ENCODE measurements at regions not wholly inside any gene's neighbourhood (a gene's known extent, or its start where the extent isn't known, plus 50 kb on each side); places are given as distances from the start of the nearest gene placed in this dataset.

DNA sequence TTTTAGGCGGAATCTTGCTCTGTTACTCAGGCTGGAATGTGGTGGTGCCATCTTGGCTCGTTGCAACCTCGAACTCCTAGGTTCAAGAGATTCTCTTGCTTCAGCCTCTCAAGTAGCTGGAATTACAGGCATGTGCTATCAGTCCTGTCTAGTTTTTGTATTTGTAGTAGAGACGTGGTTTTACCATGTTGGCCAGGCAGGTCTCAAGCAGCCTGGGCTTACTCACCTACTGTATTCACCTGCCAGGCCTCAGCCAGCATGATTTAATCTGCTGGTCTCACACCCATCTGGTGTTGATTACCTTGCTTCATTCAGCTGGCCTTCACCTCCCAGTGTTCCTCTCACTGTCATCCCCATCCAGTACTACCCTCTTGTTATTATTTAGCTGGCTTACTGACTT lies 102.0 kb downstream of the IL12A start:
- Histone ChIP-seq H3K4me3 (ENCODE audit: low read depth in 1 of 3, low read length in 3 of 3) (no peak overlapping the region), H3K9me3 (ENCODE audit: control insufficient read depth in 4 of 4, low read length in 3 of 4) (no peaks in the 10 kb centered on the region), H3K36me3 (ENCODE audit: control insufficient read depth in 4 of 4, insufficient read depth in 3 of 4, low read depth in 1 of 4, low read length in 3 of 4) (no peaks in the 10 kb centered on the region), H3K4me1 (ENCODE audit: control insufficient read depth in 4 of 4, insufficient read depth in 4 of 4, low read length in 3 of 4) (peaks cover 0 to 10% (median 8%) of the 10 kb centered on the region in 4 donors), H3K27ac (ENCODE audit: low read depth in 1 of 2, low read length in 2 of 2) (no peak overlapping the region), H3K27me3 (ENCODE audit: control insufficient read depth in 4 of 4, insufficient read depth in 4 of 4, low read length in 3 of 4) (no peaks in the 10 kb centered on the region), H3K9ac (ENCODE audit: low read depth in 1 of 2, low read length in 2 of 2) (no peak overlapping the region)
- TF ChIP-seq JUND (IDR thresholded peaks at IDR 0.05) (no peak), HNF4A (conservative IDR thresholded peaks at IDR 0.05) (no peak), CTCF (IDR thresholded peaks at IDR 0.05; ENCODE audit: low read depth, low read length, missing input control) (no peak), RAD21 (IDR thresholded peaks at IDR 0.05) (no peak), EGR1 (IDR thresholded peaks at IDR 0.05; ENCODE audit: low read depth in 2 of 2) (no peak), RXRA (IDR thresholded peaks at IDR 0.05) (no peak), GABPA (IDR thresholded peaks at IDR 0.05 in 1 of 2, conservative IDR thresholded peaks at IDR 0.05 in 1 of 2) (no peak)
- TF ChIP-seq, protein P1, sequence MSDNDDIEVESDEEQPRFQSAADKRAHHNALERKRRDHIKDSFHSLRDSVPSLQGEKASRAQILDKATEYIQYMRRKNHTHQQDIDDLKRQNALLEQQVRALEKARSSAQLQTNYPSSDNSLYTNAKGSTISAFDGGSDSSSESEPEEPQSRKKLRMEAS (IDR thresholded peaks at IDR 0.05), result no peak
- TF ChIP-seq, protein P2, sequence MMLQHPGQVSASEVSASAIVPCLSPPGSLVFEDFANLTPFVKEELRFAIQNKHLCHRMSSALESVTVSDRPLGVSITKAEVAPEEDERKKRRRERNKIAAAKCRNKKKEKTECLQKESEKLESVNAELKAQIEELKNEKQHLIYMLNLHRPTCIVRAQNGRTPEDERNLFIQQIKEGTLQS (IDR thresholded peaks at IDR 0.05), result no peak
- TF ChIP-seq, protein P3, sequence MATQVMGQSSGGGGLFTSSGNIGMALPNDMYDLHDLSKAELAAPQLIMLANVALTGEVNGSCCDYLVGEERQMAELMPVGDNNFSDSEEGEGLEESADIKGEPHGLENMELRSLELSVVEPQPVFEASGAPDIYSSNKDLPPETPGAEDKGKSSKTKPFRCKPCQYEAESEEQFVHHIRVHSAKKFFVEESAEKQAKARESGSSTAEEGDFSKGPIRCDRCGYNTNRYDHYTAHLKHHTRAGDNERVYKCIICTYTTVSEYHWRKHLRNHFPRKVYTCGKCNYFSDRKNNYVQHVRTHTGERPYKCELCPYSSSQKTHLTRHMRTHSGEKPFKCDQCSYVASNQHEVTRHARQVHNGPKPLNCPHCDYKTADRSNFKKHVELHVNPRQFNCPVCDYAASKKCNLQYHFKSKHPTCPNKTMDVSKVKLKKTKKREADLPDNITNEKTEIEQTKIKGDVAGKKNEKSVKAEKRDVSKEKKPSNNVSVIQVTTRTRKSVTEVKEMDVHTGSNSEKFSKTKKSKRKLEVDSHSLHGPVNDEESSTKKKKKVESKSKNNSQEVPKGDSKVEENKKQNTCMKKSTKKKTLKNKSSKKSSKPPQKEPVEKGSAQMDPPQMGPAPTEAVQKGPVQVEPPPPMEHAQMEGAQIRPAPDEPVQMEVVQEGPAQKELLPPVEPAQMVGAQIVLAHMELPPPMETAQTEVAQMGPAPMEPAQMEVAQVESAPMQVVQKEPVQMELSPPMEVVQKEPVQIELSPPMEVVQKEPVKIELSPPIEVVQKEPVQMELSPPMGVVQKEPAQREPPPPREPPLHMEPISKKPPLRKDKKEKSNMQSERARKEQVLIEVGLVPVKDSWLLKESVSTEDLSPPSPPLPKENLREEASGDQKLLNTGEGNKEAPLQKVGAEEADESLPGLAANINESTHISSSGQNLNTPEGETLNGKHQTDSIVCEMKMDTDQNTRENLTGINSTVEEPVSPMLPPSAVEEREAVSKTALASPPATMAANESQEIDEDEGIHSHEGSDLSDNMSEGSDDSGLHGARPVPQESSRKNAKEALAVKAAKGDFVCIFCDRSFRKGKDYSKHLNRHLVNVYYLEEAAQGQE (IDR thresholded peaks at IDR 0.05), result no peak
- 98% methylated on average over 4 of the region's 4 CpGs for WGBS
- DNase-seq (ENCODE audit: low spot score), result no peak

DNA sequence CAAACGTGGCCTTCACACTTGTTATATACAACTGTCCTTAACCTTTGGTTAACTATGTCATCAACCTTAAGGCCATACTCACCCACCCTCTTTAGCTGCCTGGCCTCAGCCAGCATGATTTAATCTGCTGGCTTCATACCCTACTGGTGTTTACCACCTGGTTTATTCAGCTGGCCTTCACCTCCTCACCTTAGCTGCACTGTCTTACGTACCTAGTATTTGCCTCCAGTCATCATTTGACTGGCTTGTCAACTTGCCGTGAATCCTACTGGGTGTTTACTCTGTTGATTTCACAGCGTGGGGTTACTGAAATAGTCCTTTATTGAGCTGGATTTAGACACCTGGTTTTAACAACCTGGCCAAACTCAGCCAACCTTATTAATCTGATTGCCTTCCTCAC lies 102.8 kb downstream of the IL12A start:
- WGBS, result 66% methylated on average over 4 of the region's 4 CpGs
- Histone ChIP-seq H3K27me3 (ENCODE audit: control insufficient read depth in 4 of 4, insufficient read depth in 4 of 4, low read length in 3 of 4) (no peaks in the 10 kb centered on the region), H3K9me3 (ENCODE audit: control insufficient read depth in 4 of 4, low read length in 3 of 4) (no peaks in the 10 kb centered on the region), H3K4me3 (ENCODE audit: low read depth in 1 of 3, low read length in 3 of 3) (no peak overlapping the region), H3K27ac (ENCODE audit: low read depth in 1 of 2, low read length in 2 of 2) (no peak overlapping the region), H3K4me1 (ENCODE audit: control insufficient read depth in 4 of 4, insufficient read depth in 4 of 4, low read length in 3 of 4) (peaks cover 0 to 10% (median 8%) of the 10 kb centered on the region in 4 donors), H3K9ac (ENCODE audit: low read depth in 1 of 2, low read length in 2 of 2) (no peak overlapping the region), H3K36me3 (ENCODE audit: control insufficient read depth in 4 of 4, insufficient read depth in 3 of 4, low read depth in 1 of 4, low read length in 3 of 4) (no peaks in the 10 kb centered on the region)
- TF ChIP-seq FOXA1 (IDR thresholded peaks at IDR 0.05) (no peak), HNF4G (IDR thresholded peaks at IDR 0.05) (no peak), SP1 (IDR thresholded peaks at IDR 0.05) (no peak), YY1 (IDR thresholded peaks at IDR 0.05) (no peak), HNF4A (conservative IDR thresholded peaks at IDR 0.05) (no peak), TAF1 (conservative IDR thresholded peaks at IDR 0.05) (no peak), NR2F2 (IDR thresholded peaks at IDR 0.05) (no peak), ZBTB33 (IDR thresholded peaks at IDR 0.05) (no peak), FOXA2 (IDR thresholded peaks at IDR 0.05) (peak; percentile 9), RXRA (IDR thresholded peaks at IDR 0.05) (peak in 1 of 2 donors; percentile 60), GABPA (IDR thresholded peaks at IDR 0.05 in 1 of 2, conservative IDR thresholded peaks at IDR 0.05 in 1 of 2) (no peak), JUND (IDR thresholded peaks at IDR 0.05) (no peak)
- TF ChIP-seq, protein P2 (IDR thresholded peaks at IDR 0.05), result no peak
- TF ChIP-seq, protein P3 (IDR thresholded peaks at IDR 0.05), result no peak
- no peak for DNase-seq (ENCODE audit: low spot score)

Data from liver (tissue), 8 donors.